ENCODE measurements at regions not wholly inside any gene's neighbourhood (a gene's known extent, or its start where the extent isn't known, plus 50 kb on each side); places are given as distances from the start of the nearest gene placed in this dataset.

- no peak overlapping the region for H3K27ac ChIP-seq (ENCODE audit: low read depth)
- Mint-ChIP-seq H3K27ac (no peak overlapping the region), H3K9me3 (no peaks in the 10 kb centered on the region), H3K36me3 (ENCODE audit: low read depth) (no peaks in the 10 kb centered on the region), H3K4me3 (no peak overlapping the region), H3K4me1 (peaks cover 29% of the 10 kb centered on the region), H3K27me3 (ENCODE audit: insufficient read depth, low read depth, poor library complexity) (peaks cover 10% of the 10 kb centered on the region)
- peaks cover 14% of the 10 kb centered on the region; the same call in 1 of the 2 replicates for H4K20me1 ChIP-seq (replicated peaks; ENCODE audit: insufficient read depth)
- TF ChIP-seq CTCF (conservative IDR thresholded peaks at IDR 0.05; ENCODE audit: low read depth in 2 of 2) (no peak), STAT1 (IDR thresholded peaks at IDR 0.05; ENCODE audit: unreplicated experiment) (no peak), ETS1 (IDR thresholded peaks at IDR 0.05) (no peak), EZH2 (IDR thresholded peaks at IDR 0.05; ENCODE audit: low read depth, unreplicated experiment) (no peak), ZNF114 (CRISPR knock-in tag; IDR thresholded peaks at IDR 0.05) (no peak), CREB1 (CRISPR knock-in tag; IDR thresholded peaks at IDR 0.05; ENCODE audit: low read depth) (no peak), ZNF462 (CRISPR knock-in tag; IDR thresholded peaks at IDR 0.05) (no peak), EZH2phosphoT487 (IDR thresholded peaks at IDR 0.05; ENCODE audit: unreplicated experiment) (no peak), ZNF331 (CRISPR knock-in tag; IDR thresholded peaks at IDR 0.05; ENCODE audit: low read depth) (no peak), NANOG (IDR thresholded peaks at IDR 0.05; ENCODE audit: borderline replicate concordance) (no peak)
- no peak overlapping the region for H3K4me2 ChIP-seq
- no peak overlapping the region for H3K4me3 ChIP-seq
- H3K4me1 ChIP-seq (ENCODE audit: insufficient read depth): peaks cover 10% of the 10 kb centered on the region; the same call in 1 of the 2 replicates
- H3K9me2 ChIP-seq (ENCODE audit: insufficient read depth): 0 out of 2 replicates have a peak, but pooled peaks cover 2% of the 10 kb centered on the region
- no peaks in the 10 kb centered on the region for H3F3A ChIP-seq (replicated peaks; ENCODE audit: low read depth)
- peaks cover 32% of the 10 kb centered on the region for H3K79me2 ChIP-seq (replicated peaks; ENCODE audit: insufficient read depth)
- ATAC-seq (no peak), DNase-seq (ENCODE audit: low spot score) (no peak)
- no peaks in the 10 kb centered on the region for H3K36me3 ChIP-seq (ENCODE audit: insufficient read depth)
- no peaks in the 10 kb centered on the region for H3K27me3 ChIP-seq (ENCODE audit: insufficient read depth)
- H2AFZ ChIP-seq: no peak overlapping the region
Observed at GRCh38 chr12:111067498-111067897, 147.1 kb upstream of the MYL2 start.
